ENCODE measurements at regions not wholly inside any gene's neighbourhood (a gene's known extent, or its start where the extent isn't known, plus 50 kb on each side); places are given as distances from the start of the nearest gene placed in this dataset.
A peak's percentile ranks its signal among the peaks of the same experiment; 100 is the strongest.

DNA sequence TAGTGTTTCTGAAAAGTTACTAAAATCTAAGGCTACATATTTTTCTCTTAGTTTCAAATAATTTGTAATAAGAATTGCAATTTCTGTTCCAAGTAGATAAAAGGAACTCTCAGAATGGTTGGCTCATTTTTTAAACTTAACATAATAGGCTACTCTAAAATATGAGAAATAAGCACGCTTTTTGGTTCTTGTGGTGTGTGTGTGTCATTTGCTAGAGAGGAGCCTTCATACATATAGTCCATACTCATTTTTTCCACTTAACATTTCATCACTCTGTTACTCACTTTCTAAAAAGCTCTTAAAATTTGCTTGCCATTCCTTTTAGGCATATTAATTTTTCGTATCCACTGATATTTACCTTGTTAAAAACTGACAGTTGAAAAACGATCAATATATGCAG is 74.0 kb upstream of the VWDE start:
- TF ChIP-seq, protein P1, sequence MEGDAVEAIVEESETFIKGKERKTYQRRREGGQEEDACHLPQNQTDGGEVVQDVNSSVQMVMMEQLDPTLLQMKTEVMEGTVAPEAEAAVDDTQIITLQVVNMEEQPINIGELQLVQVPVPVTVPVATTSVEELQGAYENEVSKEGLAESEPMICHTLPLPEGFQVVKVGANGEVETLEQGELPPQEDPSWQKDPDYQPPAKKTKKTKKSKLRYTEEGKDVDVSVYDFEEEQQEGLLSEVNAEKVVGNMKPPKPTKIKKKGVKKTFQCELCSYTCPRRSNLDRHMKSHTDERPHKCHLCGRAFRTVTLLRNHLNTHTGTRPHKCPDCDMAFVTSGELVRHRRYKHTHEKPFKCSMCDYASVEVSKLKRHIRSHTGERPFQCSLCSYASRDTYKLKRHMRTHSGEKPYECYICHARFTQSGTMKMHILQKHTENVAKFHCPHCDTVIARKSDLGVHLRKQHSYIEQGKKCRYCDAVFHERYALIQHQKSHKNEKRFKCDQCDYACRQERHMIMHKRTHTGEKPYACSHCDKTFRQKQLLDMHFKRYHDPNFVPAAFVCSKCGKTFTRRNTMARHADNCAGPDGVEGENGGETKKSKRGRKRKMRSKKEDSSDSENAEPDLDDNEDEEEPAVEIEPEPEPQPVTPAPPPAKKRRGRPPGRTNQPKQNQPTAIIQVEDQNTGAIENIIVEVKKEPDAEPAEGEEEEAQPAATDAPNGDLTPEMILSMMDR (IDR thresholded peaks at IDR 0.05; ENCODE audit: control insufficient read depth, extremely low read depth, insufficient read depth) = no peak
- DNase-seq (ENCODE audit: low read depth) = no peak
- no peak overlapping the region for H3K4me3 ChIP-seq (ENCODE audit: low read depth, low read length)

DNA sequence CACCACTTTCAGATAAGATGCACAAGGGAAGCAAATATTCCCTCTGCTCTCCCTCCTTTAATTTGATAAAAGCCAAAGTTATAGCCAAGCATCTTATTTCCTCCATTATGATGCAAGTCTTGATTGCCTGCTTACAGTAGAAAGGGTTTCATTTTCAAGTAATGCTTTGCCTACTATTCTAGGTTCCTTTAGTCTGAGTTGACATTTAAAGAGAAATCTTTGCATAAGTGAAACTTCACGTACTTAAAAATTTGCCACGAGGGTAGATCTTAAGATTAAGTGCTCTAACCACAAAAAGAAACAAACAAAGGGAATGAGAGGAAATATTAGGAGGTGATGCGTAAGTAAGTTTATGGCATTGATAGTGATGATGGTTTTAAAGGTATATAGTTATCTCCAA is 78.1 kb upstream of the VWDE start:
- no peak for DNase-seq (ENCODE audit: low read depth)
- H3K4me3 ChIP-seq (ENCODE audit: low read depth, low read length) = no peak overlapping the region

DNA sequence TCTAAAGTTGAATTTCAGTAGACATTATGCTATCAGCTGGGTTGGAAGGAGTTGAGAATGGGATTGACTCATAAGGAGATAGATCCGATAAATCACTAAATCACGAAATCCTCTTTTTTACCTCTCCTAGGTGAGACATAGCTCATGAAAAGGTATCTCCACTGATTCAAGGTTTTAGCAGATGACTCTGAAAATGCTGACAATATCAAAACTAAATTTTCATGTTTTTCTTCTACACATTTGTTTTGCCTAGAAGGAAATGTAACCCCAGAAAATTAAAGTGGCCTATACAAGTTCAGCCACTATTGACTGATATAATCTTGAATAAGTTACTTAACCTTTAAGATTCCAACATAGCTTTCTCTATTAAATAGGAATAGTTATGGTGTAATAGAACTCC is 82.2 kb upstream of the VWDE start:
- TF ChIP-seq, protein P1 (IDR thresholded peaks at IDR 0.05; ENCODE audit: control insufficient read depth, extremely low read depth, insufficient read depth) = no peak
- DNase-seq (ENCODE audit: low read depth) = no peak
- H3K4me3 ChIP-seq (ENCODE audit: low read depth, low read length) = no peak overlapping the region

More for the DNA sequence above, 78.1 kb upstream of the VWDE start:
- TF ChIP-seq, protein P1 (IDR thresholded peaks at IDR 0.05; ENCODE audit: control insufficient read depth, extremely low read depth, insufficient read depth) = no peak

DNA sequence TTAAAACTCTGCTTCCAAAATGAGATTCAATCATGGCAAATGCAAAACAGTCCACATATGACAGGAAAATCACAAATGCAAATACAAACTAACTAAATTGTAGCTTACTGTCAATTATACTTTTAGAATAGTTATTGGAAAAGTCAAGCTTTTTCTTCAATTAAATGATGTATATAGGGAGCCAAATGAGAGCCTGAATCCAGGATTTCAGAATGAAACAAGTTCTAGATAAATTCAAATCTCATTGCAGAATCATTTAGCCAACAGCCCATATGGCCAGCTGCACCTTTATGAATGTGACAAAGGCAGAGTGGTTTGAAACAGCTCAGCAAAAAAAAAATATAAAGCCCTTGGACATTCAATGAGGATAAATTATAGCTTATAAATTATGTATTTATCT is 82.2 kb upstream of the SCIN start:
- TF ChIP-seq, protein P1 (IDR thresholded peaks at IDR 0.05; ENCODE audit: control insufficient read depth, extremely low read depth, insufficient read depth) = no peak
- no peak for DNase-seq (ENCODE audit: low read depth)
- no peak overlapping the region for H3K4me3 ChIP-seq (ENCODE audit: low read depth, low read length)

DNA sequence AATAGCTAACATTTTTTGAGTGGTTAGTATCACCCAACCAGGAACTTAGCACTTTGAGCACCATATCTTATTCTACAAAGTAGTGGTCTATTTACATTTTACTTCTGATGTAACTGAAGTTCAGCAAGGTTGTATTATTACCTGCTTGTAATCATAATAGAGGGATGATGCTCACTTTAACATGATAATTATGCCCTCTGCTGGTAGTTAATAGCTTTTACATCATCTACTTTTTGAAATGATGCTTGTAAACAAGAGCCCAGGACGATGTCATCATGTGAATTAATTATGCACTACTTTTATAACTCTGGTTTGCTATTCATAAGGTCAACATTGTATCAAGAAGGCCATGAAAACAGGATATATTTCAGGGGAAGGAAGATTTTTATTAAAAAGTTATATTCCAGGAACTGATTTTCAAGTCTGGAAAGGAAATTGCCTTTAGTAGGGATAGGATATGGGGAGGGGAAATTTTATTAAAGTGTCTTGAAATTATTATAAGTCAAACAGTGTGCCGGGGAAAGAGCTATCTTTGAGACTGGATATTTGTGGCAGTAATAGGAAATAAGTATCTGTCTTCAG is 80.3 kb upstream of the SCIN start:
- DNase-seq (ENCODE audit: low read depth) = peak; percentile 13

DNA sequence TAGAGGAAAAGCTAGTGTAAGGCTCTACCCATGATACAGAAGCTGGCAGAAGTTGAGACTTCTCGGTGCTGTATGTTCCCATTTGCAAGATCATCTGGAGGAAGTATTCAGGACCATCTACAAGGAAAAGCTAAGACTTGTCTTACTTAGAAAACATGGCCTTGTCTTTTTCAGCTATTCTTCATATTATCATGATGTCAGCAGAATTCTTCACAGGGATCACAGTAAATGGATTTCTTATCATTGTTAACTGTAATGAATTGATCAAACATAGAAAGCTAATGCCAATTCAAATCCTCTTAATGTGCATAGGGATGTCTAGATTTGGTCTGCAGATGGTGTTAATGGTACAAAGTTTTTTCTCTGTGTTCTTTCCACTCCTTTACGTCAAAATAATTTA is 79.6 kb upstream of the SCIN start:
- TF ChIP-seq, protein P1 (IDR thresholded peaks at IDR 0.05; ENCODE audit: control insufficient read depth, extremely low read depth, insufficient read depth) = no peak
- DNase-seq (ENCODE audit: low read depth) = no peak
- H3K4me3 ChIP-seq (ENCODE audit: low read depth, low read length) = no peak overlapping the region

More for the DNA sequence above, 80.3 kb upstream of the SCIN start:
- no peak overlapping the region for H3K4me3 ChIP-seq (ENCODE audit: low read depth, low read length)
- TF ChIP-seq, protein P1 (IDR thresholded peaks at IDR 0.05; ENCODE audit: control insufficient read depth, extremely low read depth, insufficient read depth) = peak; percentile 62

DNA sequence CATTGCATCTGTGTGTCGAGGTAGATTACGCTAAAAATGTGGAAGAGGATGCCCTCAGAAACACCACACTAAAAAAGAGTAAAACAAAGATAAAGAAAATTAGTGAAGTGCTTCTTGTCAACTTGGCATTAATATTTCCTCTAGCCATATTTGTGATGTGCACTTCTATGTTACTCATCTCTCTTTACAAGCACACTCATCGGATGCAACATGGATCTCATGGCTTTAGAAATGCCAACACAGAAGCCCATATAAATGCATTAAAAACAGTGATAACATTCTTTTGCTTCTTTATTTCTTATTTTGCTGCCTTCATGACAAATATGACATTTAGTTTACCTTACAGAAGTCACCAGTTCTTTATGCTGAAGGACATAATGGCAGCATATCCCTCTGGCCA is 79.0 kb upstream of the SCIN start:
- H3K4me3 ChIP-seq (ENCODE audit: low read depth, low read length) = no peak overlapping the region
- DNase-seq (ENCODE audit: low read depth) = no peak
- TF ChIP-seq, protein P1 (IDR thresholded peaks at IDR 0.05; ENCODE audit: control insufficient read depth, extremely low read depth, insufficient read depth) = no peak
